Stimulated activated CD8-positive, alpha-beta memory T cell treated with anti-CD3 and anti-CD28 coated beads, Interleukin-7, amount 100 ng/mL, for 1 hour (primary cell): ENCODE measurements at regions not wholly inside any gene's neighbourhood (a gene's known extent, or its start where the extent isn't known, plus 50 kb on each side); places are given as distances from the start of the nearest gene placed in this dataset.
"Not testable (repeated sequence)": the region's sequence is repeated elsewhere in the genome, so short reads cannot be mapped to it uniquely, and the experiment has no call there.

Experiments used
- DNase-seq, 2 donors: peaks; one replicate each; pipeline ENCODE4 v3.0.0-alpha.2; 2020; ENCODE audit warnings: low read depth in 2 of 2

DNA sequence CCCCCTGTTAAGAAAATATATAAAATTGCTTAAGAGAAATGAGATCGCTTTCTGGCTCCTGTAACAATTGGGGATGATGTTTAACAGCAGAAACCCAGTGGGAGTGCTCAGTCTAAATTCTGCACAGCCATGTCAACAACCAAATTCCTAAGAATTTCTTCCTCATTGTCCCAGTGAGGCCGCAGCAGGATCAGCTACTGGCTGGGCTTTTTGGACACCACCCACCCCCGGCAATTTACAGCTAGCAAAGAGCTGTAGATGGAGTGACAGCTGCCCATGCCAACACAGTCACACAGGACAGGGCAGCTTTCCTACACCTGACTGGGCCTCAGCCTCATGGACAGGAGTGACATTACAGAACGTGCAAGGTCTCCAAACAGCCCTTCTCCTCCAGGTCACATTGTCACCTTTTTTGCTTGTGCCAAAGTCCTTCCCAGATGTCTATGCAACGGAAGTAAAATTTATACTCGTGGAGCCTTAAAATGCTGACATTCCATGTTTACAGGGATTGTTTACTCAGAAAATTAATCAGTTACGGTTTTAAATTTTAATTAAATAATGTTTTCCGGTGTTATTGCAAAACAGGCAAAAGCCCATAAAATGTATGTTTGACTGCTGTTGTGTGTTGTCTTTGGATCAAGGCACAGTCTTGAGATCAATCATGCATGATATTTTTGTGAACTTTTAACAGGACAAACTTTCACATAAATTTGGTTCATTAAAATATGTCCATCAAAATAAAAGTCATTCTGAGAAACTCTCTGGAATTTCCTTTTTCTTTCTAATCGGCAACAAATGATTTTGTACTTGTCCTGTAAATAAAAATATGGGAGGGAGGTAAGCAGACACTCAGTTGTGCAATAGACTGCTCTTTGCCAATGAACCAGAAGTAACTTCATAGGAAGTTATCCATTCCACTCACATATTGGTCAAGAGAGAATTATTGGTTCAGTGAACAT is 943.2 kb downstream of the MCTP2 start:
- no peak for DNase-seq

DNA sequence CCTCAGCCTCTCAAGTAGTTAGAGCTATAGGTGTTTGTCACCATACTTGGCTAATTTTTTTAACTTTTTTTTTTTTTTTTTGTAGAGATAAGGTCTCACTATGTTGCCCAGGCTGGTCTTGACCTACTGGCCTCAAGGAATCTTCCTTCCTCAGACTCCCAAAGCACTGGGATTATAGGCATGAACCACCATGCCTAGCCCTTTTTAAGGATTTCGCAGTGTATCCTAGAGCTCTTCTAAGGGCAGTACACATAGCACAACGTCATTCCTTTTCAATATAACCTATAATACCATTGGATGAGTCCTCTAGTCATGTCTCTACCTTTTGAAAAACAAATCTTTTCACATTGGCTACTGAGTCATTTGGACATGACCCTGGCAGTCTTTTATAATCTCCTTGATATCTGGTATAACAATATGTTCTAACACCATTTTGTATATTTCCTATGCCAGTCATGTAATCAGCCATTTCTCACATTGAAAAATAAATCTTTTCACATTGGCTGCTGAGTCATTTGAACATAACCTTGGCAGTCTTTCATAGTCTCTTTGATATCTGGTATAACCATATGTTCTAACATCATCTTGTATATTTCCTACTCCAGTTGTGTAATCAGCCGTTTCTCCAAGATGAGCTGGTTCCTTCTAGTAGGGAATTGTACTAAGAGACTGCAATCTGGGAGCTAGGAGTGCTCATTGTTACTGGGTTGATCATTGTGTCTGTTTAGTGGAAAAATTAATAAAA is 944.7 kb downstream of the MCTP2 start:
- no peak for DNase-seq

- DNase-seq = no peak
Measured at GRCh38 chr15:95176794-95177577, 945.6 kb downstream of the MCTP2 start.

DNA sequence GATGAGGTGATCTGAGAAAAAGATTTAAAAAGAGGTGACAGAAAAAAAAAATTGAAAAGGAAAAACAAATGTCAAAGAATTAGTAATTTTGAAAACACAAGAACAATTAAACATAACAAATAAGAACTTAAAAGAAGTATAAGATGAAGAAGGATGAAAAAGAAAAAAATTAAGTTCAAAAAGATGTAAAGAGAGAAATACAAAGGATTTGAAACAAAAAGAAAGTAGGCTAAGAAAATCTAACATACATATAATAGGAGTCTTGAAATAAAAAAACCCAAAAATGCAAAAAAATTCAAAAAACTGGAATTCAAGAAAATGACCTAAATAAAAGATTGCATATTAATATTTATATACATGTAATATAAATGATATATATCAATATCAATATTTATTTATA is 949.2 kb downstream of the MCTP2 start:
- no peak for DNase-seq

DNA sequence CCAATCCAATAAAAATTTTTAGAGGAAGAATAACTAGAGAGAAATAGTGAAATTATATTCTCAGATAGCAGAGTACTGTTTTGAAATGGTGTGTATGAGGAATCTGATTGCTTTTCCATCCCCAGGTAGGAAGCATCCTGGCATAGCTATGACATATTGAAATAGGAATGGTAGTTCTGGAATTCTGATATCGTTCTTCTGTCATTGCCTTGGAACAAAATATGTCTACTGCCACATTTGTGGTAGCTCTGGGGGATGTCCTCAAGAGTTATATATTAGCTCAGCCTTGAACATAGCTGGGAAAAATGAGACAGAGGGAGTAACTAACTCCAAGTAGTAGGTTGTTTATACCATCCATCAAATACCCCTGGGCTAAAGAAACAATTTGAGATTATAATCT is 950.7 kb downstream of the MCTP2 start:
- no peak for DNase-seq

- DNase-seq = no peak
Measured at GRCh38 chr15:95192923-95193322, 961.6 kb downstream of the MCTP2 start.

GRCh38 chr15:95194746-95195145 is 963.4 kb downstream of the MCTP2 start:
- DNase-seq = no peak

GRCh38 chr15:95196176-95196915 is 965.0 kb downstream of the MCTP2 start:
- no peak for DNase-seq

- no peak for DNase-seq
Measured at GRCh38 chr15:95202569-95203349, 971.4 kb downstream of the MCTP2 start.

DNA sequence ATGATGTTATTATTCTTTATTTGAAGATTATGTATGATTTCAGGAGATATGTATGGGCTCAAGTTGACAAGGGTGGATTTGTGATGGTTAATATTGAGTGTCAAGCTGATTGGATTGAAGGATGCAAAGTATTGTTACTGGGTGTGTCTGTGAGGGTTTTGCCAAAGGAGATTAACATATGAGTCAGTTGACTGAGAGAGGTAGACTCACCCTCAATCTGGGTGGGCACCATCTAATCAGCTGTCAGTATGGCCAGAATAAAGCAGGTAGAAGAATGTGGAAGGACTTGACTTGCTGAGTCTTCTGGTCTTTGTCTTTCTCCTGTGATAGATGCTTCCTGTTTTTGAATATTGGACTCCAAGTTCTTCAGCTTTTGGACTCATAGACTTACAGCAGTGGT is 973.7 kb downstream of the MCTP2 start:
- no peak for DNase-seq

GRCh38 chr15:95205830-95206229 is 974.5 kb downstream of the MCTP2 start:
- not testable (repeated sequence) for DNase-seq

DNA sequence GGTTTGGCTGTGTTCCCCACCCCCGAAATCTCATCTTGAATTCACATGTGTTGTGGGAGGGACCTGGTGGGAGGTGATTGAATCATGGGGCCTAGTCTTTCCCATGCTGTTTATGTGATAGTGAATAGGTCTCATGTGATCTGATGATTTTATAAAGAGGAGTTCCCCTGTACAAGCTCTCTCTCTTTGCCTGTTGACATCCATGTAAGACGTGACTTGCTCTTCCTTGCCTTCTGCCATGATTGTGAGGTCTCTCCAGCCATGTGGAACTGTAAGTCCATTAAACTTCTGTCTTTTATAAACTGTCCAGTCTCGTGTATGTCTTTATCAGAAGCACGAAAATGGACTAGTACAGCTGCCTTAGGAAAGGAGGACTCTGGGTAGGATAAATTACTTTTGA is 976.7 kb downstream of the MCTP2 start:
- DNase-seq = no peak

GRCh38 chr15:95208988-95209387 is 977.6 kb downstream of the MCTP2 start:
- no peak for DNase-seq

DNA sequence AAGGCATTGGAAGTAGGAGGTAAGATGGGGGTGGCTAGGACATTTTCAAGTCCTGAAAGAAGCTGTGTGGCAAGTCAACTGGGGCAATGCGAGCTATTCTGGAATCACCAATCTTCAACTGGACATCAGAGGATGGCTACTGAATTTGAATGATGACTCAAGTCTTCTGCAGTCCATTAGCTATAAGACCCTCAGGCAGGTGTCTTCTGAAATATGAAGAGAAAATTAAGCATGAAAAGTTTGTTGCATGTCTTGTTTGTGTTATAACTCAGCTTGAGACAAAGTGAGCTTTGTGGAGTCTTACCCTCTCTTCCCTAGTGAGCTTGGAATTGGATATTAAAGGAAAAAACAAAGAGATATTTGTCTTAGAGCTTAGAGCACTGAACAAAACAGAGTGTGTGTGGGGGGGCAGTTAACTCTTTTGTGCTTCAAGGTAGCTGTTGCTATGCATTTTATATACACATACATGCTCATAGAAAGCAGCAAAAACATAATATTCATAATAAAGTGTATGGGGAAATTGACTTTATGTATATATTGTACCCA is 979.1 kb downstream of the MCTP2 start:
- DNase-seq = no peak

DNA sequence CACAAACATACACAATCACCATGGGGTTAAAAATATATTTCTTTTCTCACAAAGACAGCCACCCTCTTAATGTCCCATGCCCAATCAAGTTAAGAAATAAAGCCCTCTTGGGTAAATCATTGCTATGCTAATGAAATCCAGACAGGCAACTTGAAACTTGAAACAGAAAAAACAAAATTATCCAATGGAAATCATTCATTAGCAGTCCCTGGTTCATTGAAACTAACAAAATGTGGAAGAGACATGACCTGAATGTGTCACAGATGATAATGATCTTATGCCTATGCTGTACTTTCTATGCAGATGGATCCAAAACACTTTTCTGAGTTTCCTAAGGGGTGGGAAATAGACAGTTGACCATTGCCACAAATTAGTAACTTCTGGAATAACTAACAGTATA is 983.7 kb downstream of the MCTP2 start:
- no peak for DNase-seq

DNA sequence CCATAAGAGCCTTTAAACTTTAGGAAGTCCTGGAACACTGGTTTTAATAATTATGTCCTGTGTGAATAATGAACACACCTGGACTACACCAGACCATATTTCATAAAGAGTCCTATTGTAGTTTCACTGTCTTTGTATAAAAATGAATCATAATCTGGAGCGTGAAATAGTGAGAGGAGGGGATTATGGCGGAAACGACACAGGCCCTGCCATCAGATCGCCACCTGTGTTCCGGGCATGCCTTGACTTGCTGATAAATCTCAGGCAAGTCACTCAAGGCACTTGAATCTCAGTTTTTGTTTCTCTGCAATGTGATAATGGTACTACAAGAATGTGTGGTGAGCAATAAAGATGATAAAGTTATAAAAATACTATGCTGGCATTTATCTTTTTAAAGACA is 995.5 kb downstream of the MCTP2 start:
- DNase-seq = no peak

GRCh38 chr15:95227235-95227634 is 995.9 kb downstream of the MCTP2 start:
- DNase-seq = no peak

GRCh38 chr15:95228856-95229555 is 997.6 kb downstream of the MCTP2 start:
- DNase-seq = no peak

DNA sequence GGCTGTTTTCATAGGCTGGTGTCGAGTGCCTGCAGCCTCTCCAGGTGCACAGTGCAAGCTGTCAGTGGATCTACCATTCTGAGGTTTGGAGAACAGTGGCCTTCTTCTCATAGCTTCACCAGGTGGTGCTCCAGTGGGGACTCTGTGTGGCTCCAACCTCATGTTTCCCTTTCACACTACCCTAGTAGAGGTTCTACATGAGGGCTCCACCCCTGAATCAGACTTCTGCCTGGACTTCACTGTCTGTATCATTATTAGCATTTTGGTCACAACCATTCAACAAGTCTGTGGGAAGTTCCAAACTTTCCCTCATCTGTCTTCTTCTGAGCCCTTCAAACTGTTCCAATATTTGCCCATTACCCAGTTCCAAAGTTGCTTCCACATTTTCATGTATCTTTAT is 1003.7 kb downstream of the MCTP2 start:
- DNase-seq = no peak
